ENCODE measurements at regions not wholly inside any gene's neighbourhood (a gene's known extent, or its start where the extent isn't known, plus 50 kb on each side); places are given as distances from the start of the nearest gene placed in this dataset.

- H3K27me3 ChIP-seq (ENCODE audit: insufficient read depth, low read length), result no peaks in the 10 kb centered on the region
- DNase-seq, result no peak
- H2AFZ ChIP-seq (ENCODE audit: insufficient read depth, low read length, poor library complexity), result no peak overlapping the region
- no peaks in the 10 kb centered on the region for H3K79me2 ChIP-seq (ENCODE audit: control insufficient read depth, insufficient read depth, low read length, poor library complexity)
- no peak overlapping the region for H3K9ac ChIP-seq (ENCODE audit: low read length)
- no peak overlapping the region for H2BK5ac ChIP-seq (ENCODE audit: low read depth, low read length, poor library complexity)
- H2BK120ac ChIP-seq (ENCODE audit: insufficient read depth, low read length, poor library complexity), result no peak overlapping the region
- H3K18ac ChIP-seq (ENCODE audit: low read length), result no peak overlapping the region
- H4K91ac ChIP-seq (ENCODE audit: low read depth, low read length), result no peak overlapping the region
- no peaks in the 10 kb centered on the region for H3K9me3 ChIP-seq (ENCODE audit: insufficient read depth, low read depth, low read length)
- no peak overlapping the region for H3K4me3 ChIP-seq (ENCODE audit: low read depth, low read length)
- H3K79me1 ChIP-seq (ENCODE audit: low read length), result no peaks in the 10 kb centered on the region
- no peak overlapping the region for H3K27ac ChIP-seq (ENCODE audit: low read depth, low read length)
- H2BK12ac ChIP-seq (ENCODE audit: low read length), result no peak overlapping the region
- no peak overlapping the region for H4K8ac ChIP-seq (ENCODE audit: low read depth, low read length)
- H2AK5ac ChIP-seq (ENCODE audit: low read length), result no peak overlapping the region
- no peak overlapping the region for H3K14ac ChIP-seq (ENCODE audit: low read length)
- no CpG with 5 or more reads among the region's 2 CpGs for WGBS (ENCODE audit: extremely low coverage, insufficient coverage, insufficient read length)
- no peak overlapping the region for H3K4ac ChIP-seq (ENCODE audit: low read depth, low read length)
- no peaks in the 10 kb centered on the region for H3K4me1 ChIP-seq (ENCODE audit: control insufficient read depth in 1 of 2, insufficient read depth in 2 of 2, low read length in 2 of 2)
- H4K12ac ChIP-seq (ENCODE audit: low read depth, low read length), result no peak overlapping the region
- H3K36me3 ChIP-seq (ENCODE audit: control insufficient read depth in 1 of 2, insufficient read depth in 2 of 2, low read length in 2 of 2), result no peaks in the 10 kb centered on the region
- H3K4me2 ChIP-seq (ENCODE audit: low read length), result no peak overlapping the region
- no peak overlapping the region for H3K23ac ChIP-seq (ENCODE audit: low read length)
Measured at GRCh38 chr5:17846496-17846895, 212.2 kb downstream of the TAF11L14 start.

- Histone ChIP-seq H3K36me3 (ENCODE audit: control insufficient read depth in 1 of 2, insufficient read depth in 2 of 2, low read length in 2 of 2) (no peaks in the 10 kb centered on the region), H2AFZ (ENCODE audit: insufficient read depth, low read length, poor library complexity) (no peak overlapping the region), H2BK5ac (ENCODE audit: low read depth, low read length, poor library complexity) (no peak overlapping the region), H2BK120ac (ENCODE audit: insufficient read depth, low read length, poor library complexity) (no peak overlapping the region), H3K14ac (ENCODE audit: low read length) (no peak overlapping the region), H3K18ac (ENCODE audit: low read length) (no peak overlapping the region), H4K8ac (ENCODE audit: low read depth, low read length) (no peak overlapping the region), H4K12ac (ENCODE audit: low read depth, low read length) (no peak overlapping the region), H3K79me1 (ENCODE audit: low read length) (no peaks in the 10 kb centered on the region), H3K23ac (ENCODE audit: low read length) (no peak overlapping the region), H3K27me3 (ENCODE audit: insufficient read depth, low read length) (no peaks in the 10 kb centered on the region), H4K91ac (ENCODE audit: low read depth, low read length) (no peak overlapping the region), H2AK5ac (ENCODE audit: low read length) (no peak overlapping the region), H3K79me2 (ENCODE audit: control insufficient read depth, insufficient read depth, low read length, poor library complexity) (no peaks in the 10 kb centered on the region), H3K4ac (ENCODE audit: low read depth, low read length) (no peak overlapping the region), H3K4me2 (ENCODE audit: low read length) (no peak overlapping the region), H3K4me1 (ENCODE audit: control insufficient read depth in 1 of 2, insufficient read depth in 2 of 2, low read length in 2 of 2) (no peaks in the 10 kb centered on the region), H3K9ac (ENCODE audit: low read length) (no peak overlapping the region), H3K4me3 (ENCODE audit: low read depth, low read length) (no peak overlapping the region), H2BK12ac (ENCODE audit: low read length) (no peak overlapping the region), H3K27ac (ENCODE audit: low read depth, low read length) (no peak overlapping the region), H3K9me3 (ENCODE audit: insufficient read depth, low read depth, low read length) (no peaks in the 10 kb centered on the region)
- no peak for DNase-seq
- no CpG with 5 or more reads among the region's 2 CpGs for WGBS (ENCODE audit: extremely low coverage, insufficient coverage, insufficient read length)
Measured at GRCh38 chr5:17847286-17847685, 213.0 kb downstream of the TAF11L14 start.

GRCh38 chr5:17852111-17852510 lies 217.9 kb downstream of the TAF11L14 start:
- no peak overlapping the region for H2AFZ ChIP-seq (ENCODE audit: insufficient read depth, low read length, poor library complexity)
- H3K4me3 ChIP-seq (ENCODE audit: low read depth, low read length), result no peak overlapping the region
- H2BK5ac ChIP-seq (ENCODE audit: low read depth, low read length, poor library complexity), result no peak overlapping the region
- H4K12ac ChIP-seq (ENCODE audit: low read depth, low read length), result no peak overlapping the region
- H3K4ac ChIP-seq (ENCODE audit: low read depth, low read length), result no peak overlapping the region
- H3K9ac ChIP-seq (ENCODE audit: low read length), result no peak overlapping the region
- H3K9me3 ChIP-seq (ENCODE audit: insufficient read depth, low read depth, low read length), result no peaks in the 10 kb centered on the region
- H3K79me1 ChIP-seq (ENCODE audit: low read length), result no peaks in the 10 kb centered on the region
- H2BK12ac ChIP-seq (ENCODE audit: low read length), result no peak overlapping the region
- H2AK5ac ChIP-seq (ENCODE audit: low read length), result no peak overlapping the region
- H3K4me1 ChIP-seq (ENCODE audit: control insufficient read depth in 1 of 2, insufficient read depth in 2 of 2, low read length in 2 of 2), result no peaks in the 10 kb centered on the region
- no peak for DNase-seq
- no peak overlapping the region for H2BK120ac ChIP-seq (ENCODE audit: insufficient read depth, low read length, poor library complexity)
- H3K18ac ChIP-seq (ENCODE audit: low read length), result no peak overlapping the region
- H3K79me2 ChIP-seq (ENCODE audit: control insufficient read depth, insufficient read depth, low read length, poor library complexity), result no peaks in the 10 kb centered on the region
- H3K27ac ChIP-seq (ENCODE audit: low read depth, low read length), result no peak overlapping the region
- no peak overlapping the region for H3K14ac ChIP-seq (ENCODE audit: low read length)
- H4K8ac ChIP-seq (ENCODE audit: low read depth, low read length), result no peak overlapping the region
- no peaks in the 10 kb centered on the region for H3K36me3 ChIP-seq (ENCODE audit: control insufficient read depth in 1 of 2, insufficient read depth in 2 of 2, low read length in 2 of 2)
- no peaks in the 10 kb centered on the region for H3K27me3 ChIP-seq (ENCODE audit: insufficient read depth, low read length)
- no peak overlapping the region for H4K91ac ChIP-seq (ENCODE audit: low read depth, low read length)
- no peak overlapping the region for H3K23ac ChIP-seq (ENCODE audit: low read length)
- H3K4me2 ChIP-seq (ENCODE audit: low read length), result no peak overlapping the region

GRCh38 chr5:17852740-17853139 lies 218.5 kb downstream of the TAF11L14 start:
- H3K14ac ChIP-seq (ENCODE audit: low read length), result no peak overlapping the region
- no peak overlapping the region for H4K12ac ChIP-seq (ENCODE audit: low read depth, low read length)
- H3K4me3 ChIP-seq (ENCODE audit: low read depth, low read length), result no peak overlapping the region
- no peaks in the 10 kb centered on the region for H3K27me3 ChIP-seq (ENCODE audit: insufficient read depth, low read length)
- H3K36me3 ChIP-seq (ENCODE audit: control insufficient read depth in 1 of 2, insufficient read depth in 2 of 2, low read length in 2 of 2), result no peaks in the 10 kb centered on the region
- WGBS (ENCODE audit: extremely low coverage, insufficient coverage, insufficient read length), result no CpG with 5 or more reads among the region's 3 CpGs
- no peak overlapping the region for H2AK5ac ChIP-seq (ENCODE audit: low read length)
- DNase-seq, result peak in 1 of 2 donors; percentile 50
- no peak overlapping the region for H2BK12ac ChIP-seq (ENCODE audit: low read length)
- no peaks in the 10 kb centered on the region for H3K9me3 ChIP-seq (ENCODE audit: insufficient read depth, low read depth, low read length)
- H2BK5ac ChIP-seq (ENCODE audit: low read depth, low read length, poor library complexity), result no peak overlapping the region
- no peak overlapping the region for H3K27ac ChIP-seq (ENCODE audit: low read depth, low read length)
- H3K79me2 ChIP-seq (ENCODE audit: control insufficient read depth, insufficient read depth, low read length, poor library complexity), result no peaks in the 10 kb centered on the region
- no peak overlapping the region for H3K4me2 ChIP-seq (ENCODE audit: low read length)
- no peaks in the 10 kb centered on the region for H3K79me1 ChIP-seq (ENCODE audit: low read length)
- no peak overlapping the region for H3K18ac ChIP-seq (ENCODE audit: low read length)
- no peak overlapping the region for H3K9ac ChIP-seq (ENCODE audit: low read length)
- H4K91ac ChIP-seq (ENCODE audit: low read depth, low read length), result no peak overlapping the region
- H3K4me1 ChIP-seq (ENCODE audit: control insufficient read depth in 1 of 2, insufficient read depth in 2 of 2, low read length in 2 of 2), result no peaks in the 10 kb centered on the region
- no peak overlapping the region for H2BK120ac ChIP-seq (ENCODE audit: insufficient read depth, low read length, poor library complexity)
- H3K23ac ChIP-seq (ENCODE audit: low read length), result no peak overlapping the region
- no peak overlapping the region for H2AFZ ChIP-seq (ENCODE audit: insufficient read depth, low read length, poor library complexity)
- H4K8ac ChIP-seq (ENCODE audit: low read depth, low read length), result no peak overlapping the region
- no peak overlapping the region for H3K4ac ChIP-seq (ENCODE audit: low read depth, low read length)

GRCh38 chr5:17854901-17855300 lies 220.6 kb downstream of the TAF11L14 start:
- no peaks in the 10 kb centered on the region for H3K4me1 ChIP-seq (ENCODE audit: control insufficient read depth in 1 of 2, insufficient read depth in 2 of 2, low read length in 2 of 2)
- H3K9me3 ChIP-seq (ENCODE audit: insufficient read depth, low read depth, low read length), result no peaks in the 10 kb centered on the region
- H3K23ac ChIP-seq (ENCODE audit: low read length), result no peak overlapping the region
- no peak overlapping the region for H3K4ac ChIP-seq (ENCODE audit: low read depth, low read length)
- no peaks in the 10 kb centered on the region for H3K27me3 ChIP-seq (ENCODE audit: insufficient read depth, low read length)
- H4K12ac ChIP-seq (ENCODE audit: low read depth, low read length), result no peak overlapping the region
- no peak overlapping the region for H2AFZ ChIP-seq (ENCODE audit: insufficient read depth, low read length, poor library complexity)
- H3K9ac ChIP-seq (ENCODE audit: low read length), result peak overlapping the region; percentile 68
- no peaks in the 10 kb centered on the region for H3K79me1 ChIP-seq (ENCODE audit: low read length)
- no peak overlapping the region for H2BK120ac ChIP-seq (ENCODE audit: insufficient read depth, low read length, poor library complexity)
- H4K91ac ChIP-seq (ENCODE audit: low read depth, low read length), result no peak overlapping the region
- H3K4me2 ChIP-seq (ENCODE audit: low read length), result no peak overlapping the region
- H3K14ac ChIP-seq (ENCODE audit: low read length), result no peak overlapping the region
- DNase-seq, result no peak
- no peak overlapping the region for H2AK5ac ChIP-seq (ENCODE audit: low read length)
- H3K79me2 ChIP-seq (ENCODE audit: control insufficient read depth, insufficient read depth, low read length, poor library complexity), result no peaks in the 10 kb centered on the region
- H3K36me3 ChIP-seq (ENCODE audit: control insufficient read depth in 1 of 2, insufficient read depth in 2 of 2, low read length in 2 of 2), result no peaks in the 10 kb centered on the region
- H2BK5ac ChIP-seq (ENCODE audit: low read depth, low read length, poor library complexity), result no peak overlapping the region
- no peak overlapping the region for H3K27ac ChIP-seq (ENCODE audit: low read depth, low read length)
- H3K4me3 ChIP-seq (ENCODE audit: low read depth, low read length), result no peak overlapping the region
- H2BK12ac ChIP-seq (ENCODE audit: low read length), result no peak overlapping the region
- H4K8ac ChIP-seq (ENCODE audit: low read depth, low read length), result no peak overlapping the region
- H3K18ac ChIP-seq (ENCODE audit: low read length), result no peak overlapping the region

Data from trophoblast cell (in vitro differentiated cells and primary cell).